Endothelial cell of umbilical vein (primary cell): ENCODE measurements at regions not wholly inside any gene's neighbourhood (a gene's known extent, or its start where the extent isn't known, plus 50 kb on each side); places are given as distances from the start of the nearest gene placed in this dataset.

Experiments
- BruUV-seq: library from RNA; stranded (reverse); fragments of 400-500 nt; replicated peaks from 2 replicates; lab custom pipeline; 2021; lab: Mats Ljungman, UMichigan
- CTCF ChIA-PET: fragments of 300-600, 350-600 bp; sonication (Branson Sonifier 250); formaldehyde crosslinking; loops from one replicate; lab custom pipeline; 2021; ENCODE audit warnings: antibody characterized with exemption, inconsistent platforms; lab: Charles Lee
- POLR2A ChIA-PET: fragments of 300-600, 350-600 bp; sonication (Branson Sonifier 250); formaldehyde crosslinking; loops from one replicate; lab custom pipeline; 2021; ENCODE audit warnings: antibody characterized with exemption, inconsistent platforms; lab: Charles Lee
- DNase-seq: peaks from one replicate; pipeline ENCODE4 v3.0.0-alpha.2; 2011; ENCODE audit warnings: low read depth, low spot score
- FAIRE-seq: peaks from 2 replicates; lab custom pipeline; 2011; peaks lifted over from hg19 to GRCh38; lab: Jason Lieb, UNC
- H2AFZ ChIP-seq: 2 replicates; pipeline ENCODE4 v1.6.0; 2012; ENCODE audit warnings: low read depth, low read length, control low read depth, inconsistent platforms
- H3K27ac ChIP-seq: 2 replicates; pipeline ENCODE4 v1.5.1; 2011; ENCODE audit warnings: low read depth, mild to moderate bottlenecking, control low read depth, low read length, moderate library complexity; ENCODE audit not compliant: insufficient read depth
- H3K27me3 ChIP-seq, 2 experiments: 2 replicates each; pipeline versions ENCODE4 v1.6.0 to v1.6.1; 2011; ENCODE audit warnings: low read length in 2 of 2, mixed read lengths in 1 of 2; ENCODE audit not compliant: control insufficient read depth in 2 of 2, insufficient read depth in 2 of 2
- H3K36me3 ChIP-seq, 2 experiments: 2 replicates in 1 of 2; 3 replicates in 1 of 2; pipeline ENCODE4 v1.5.1; 2011; ENCODE audit warnings: low read length in 2 of 2, mild to moderate bottlenecking in 1 of 2, moderate library complexity in 1 of 2; ENCODE audit not compliant: control insufficient read depth in 2 of 2, insufficient read depth in 2 of 2; ENCODE audit errors: extremely low read depth in 1 of 2
- H3K4me1 ChIP-seq: 3 replicates; pipeline ENCODE4 v1.5.1; 2011; ENCODE audit warnings: mild to moderate bottlenecking, low read length; ENCODE audit not compliant: control insufficient read depth, insufficient read depth; ENCODE audit errors: extremely low read depth
- H3K4me2 ChIP-seq: 2 replicates; pipeline ENCODE4 v1.6.1; 2011; ENCODE audit warnings: low read length, control low read depth, mixed read lengths; ENCODE audit not compliant: insufficient read depth
- H3K4me3 ChIP-seq, 3 experiments: fragments of 200-600 bp in 1 of 3; sonication (generic), shearing (Covaris generic) in 1 of 3; replicated peaks in 1 of 3; 2 replicates each; pipeline ENCODE4 v1.5.1; 2011 to 2016; ENCODE audit warnings: control low read depth in 3 of 3, low read length in 3 of 3, mild to moderate bottlenecking in 2 of 3, inconsistent platforms in 1 of 3, low read depth in 1 of 3, moderate library complexity in 1 of 3; ENCODE audit not compliant: insufficient read depth in 1 of 3
- H3K79me2 ChIP-seq: 2 replicates; pipeline ENCODE4 v1.6.0; 2012; ENCODE audit warnings: low read length, inconsistent platforms; ENCODE audit not compliant: control insufficient read depth, insufficient read depth
- H3K9ac ChIP-seq: replicated peaks from 2 replicates; pipeline ENCODE3; 2011; ENCODE audit warnings: low read length, control low read depth; ENCODE audit not compliant: insufficient read depth; ENCODE audit errors: extremely low read depth
- H3K9me1 ChIP-seq: replicated peaks from 3 replicates; pipeline ENCODE4 v1.6.0; 2011; ENCODE audit warnings: mild to moderate bottlenecking, low read length; ENCODE audit not compliant: control insufficient read depth, insufficient read depth; ENCODE audit errors: extremely low read depth
- H3K9me3 ChIP-seq: replicated peaks from 2 replicates; pipeline ENCODE4 v1.5.1; 2012; ENCODE audit warnings: low read length, inconsistent platforms; ENCODE audit not compliant: control insufficient read depth, insufficient read depth
- H4K20me1 ChIP-seq: replicated peaks from 2 replicates; pipeline ENCODE3; 2011; ENCODE audit warnings: mild to moderate bottlenecking, low read length; ENCODE audit not compliant: control insufficient read depth, insufficient read depth; ENCODE audit errors: extremely low read depth
- FOS ChIP-seq: IDR thresholded peaks from 2 replicates; pipeline ENCODE4 v1.6.1; 2011; ENCODE audit warnings: mild to moderate bottlenecking, low read length, moderate library complexity, borderline replicate concordance; ENCODE audit not compliant: insufficient read depth
- GATA2 ChIP-seq: IDR thresholded peaks from 2 replicates; pipeline ENCODE4 v1.7.0; 2011; ENCODE audit warnings: low read depth, mild to moderate bottlenecking, moderate library complexity, mixed read lengths, low read length; ENCODE audit not compliant: insufficient read length, insufficient read depth
- JUN ChIP-seq: IDR thresholded peaks from 2 replicates; pipeline ENCODE4 v1.6.1; 2011; ENCODE audit warnings: borderline replicate concordance, low read depth; ENCODE audit not compliant: insufficient read length, insufficient read depth
- MYC ChIP-seq: IDR thresholded peaks from one replicate; pipeline ENCODE4 v1.6.1; 2011; ENCODE audit warnings: mild to moderate bottlenecking, low read depth, low read length
- POLR2AphosphoS5 ChIP-seq: IDR thresholded peaks from 2 replicates; pipeline ENCODE4 v1.6.1; 2012; ENCODE audit warnings: low read depth, mild to moderate bottlenecking, control low read depth, low read length, moderate library complexity; ENCODE audit not compliant: insufficient read depth
- dilution Hi-C: fragments of 300-500 bp; cut with MboI; formaldehyde crosslinking; loops from one replicate; pipeline ENCODE4 v1.15.0; 2019; ENCODE audit warnings: low sequenced_read_pairs; ENCODE audit not compliant: extremely low pct_ligation_motif_present
- intact Hi-C: fragments of 100-400 bp; cut with micrococcal nuclease; formaldehyde crosslinking; loops from one replicate; pipeline ENCODE4 v1.10.0; 2022
- TF ChIP-seq, protein P1 (sequence below): IDR thresholded peaks from 2 replicates; pipeline ENCODE4 v1.6.1; 2011; ENCODE audit not compliant: insufficient read depth, insufficient read length
- TF ChIP-seq, protein P2 (sequence below), 2 donors: IDR thresholded peaks; 1 replicate in 1 of 2; 2 replicates in 1 of 2; pipeline ENCODE4 v1.5.1; 2011; ENCODE audit warnings: low read length in 2 of 2, mild to moderate bottlenecking in 2 of 2, moderate library complexity in 2 of 2, control low read depth in 1 of 2, inconsistent platforms in 1 of 2, low read depth in 1 of 2; ENCODE audit not compliant: insufficient read depth in 1 of 2; ENCODE audit errors: extremely low read depth in 1 of 2

DNA sequence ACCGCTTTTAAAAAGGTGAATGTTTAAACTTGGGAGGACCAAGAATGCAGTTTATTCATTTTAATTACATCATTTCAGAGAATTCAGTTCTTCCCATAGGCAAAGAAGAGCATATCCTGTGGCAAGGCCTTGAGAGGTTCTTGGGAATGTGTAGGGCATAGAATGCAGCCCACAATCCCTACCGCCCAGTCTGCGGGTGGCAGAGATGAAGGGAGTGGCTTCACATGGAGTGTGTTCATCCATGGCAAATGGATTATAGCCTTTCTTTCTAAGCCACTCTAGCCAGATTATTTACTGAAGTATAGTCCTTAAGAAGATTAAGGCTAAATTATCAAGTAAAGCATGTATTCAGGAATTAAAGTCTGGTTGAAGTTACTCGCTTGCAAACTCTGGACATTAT lies 97.4 kb downstream of the TSPAN8 start:
- no peak overlapping the region for H3K4me2 ChIP-seq
- H3K9ac ChIP-seq, result no peak overlapping the region
- no peaks in the 10 kb centered on the region for H3K36me3 ChIP-seq
- no peaks in the 10 kb centered on the region for H4K20me1 ChIP-seq
- CTCF ChIA-PET, result no interaction called here
- H3K79me2 ChIP-seq, result no peaks in the 10 kb centered on the region
- FAIRE-seq (no peak), DNase-seq (no peak)
- dilution Hi-C loops (no loop called here), intact Hi-C loops (no loop called here)
- TF ChIP-seq POLR2AphosphoS5, result no peak
- no peak for TF ChIP-seq GATA2
- TF ChIP-seq, protein P1, sequence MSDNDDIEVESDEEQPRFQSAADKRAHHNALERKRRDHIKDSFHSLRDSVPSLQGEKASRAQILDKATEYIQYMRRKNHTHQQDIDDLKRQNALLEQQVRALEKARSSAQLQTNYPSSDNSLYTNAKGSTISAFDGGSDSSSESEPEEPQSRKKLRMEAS, result no peak
- TF ChIP-seq FOS, result no peak
- no peak for TF ChIP-seq JUN
- TF ChIP-seq, protein P2, sequence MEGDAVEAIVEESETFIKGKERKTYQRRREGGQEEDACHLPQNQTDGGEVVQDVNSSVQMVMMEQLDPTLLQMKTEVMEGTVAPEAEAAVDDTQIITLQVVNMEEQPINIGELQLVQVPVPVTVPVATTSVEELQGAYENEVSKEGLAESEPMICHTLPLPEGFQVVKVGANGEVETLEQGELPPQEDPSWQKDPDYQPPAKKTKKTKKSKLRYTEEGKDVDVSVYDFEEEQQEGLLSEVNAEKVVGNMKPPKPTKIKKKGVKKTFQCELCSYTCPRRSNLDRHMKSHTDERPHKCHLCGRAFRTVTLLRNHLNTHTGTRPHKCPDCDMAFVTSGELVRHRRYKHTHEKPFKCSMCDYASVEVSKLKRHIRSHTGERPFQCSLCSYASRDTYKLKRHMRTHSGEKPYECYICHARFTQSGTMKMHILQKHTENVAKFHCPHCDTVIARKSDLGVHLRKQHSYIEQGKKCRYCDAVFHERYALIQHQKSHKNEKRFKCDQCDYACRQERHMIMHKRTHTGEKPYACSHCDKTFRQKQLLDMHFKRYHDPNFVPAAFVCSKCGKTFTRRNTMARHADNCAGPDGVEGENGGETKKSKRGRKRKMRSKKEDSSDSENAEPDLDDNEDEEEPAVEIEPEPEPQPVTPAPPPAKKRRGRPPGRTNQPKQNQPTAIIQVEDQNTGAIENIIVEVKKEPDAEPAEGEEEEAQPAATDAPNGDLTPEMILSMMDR (IDR thresholded peaks at IDR 0.05; ENCODE audit: extremely low read depth in 1 of 2, insufficient read depth in 1 of 2, low read depth in 1 of 2, low read length in 2 of 2), result no peak
- no peaks in the 10 kb centered on the region for H3K9me3 ChIP-seq
- no peak overlapping the region for H3K4me3 ChIP-seq
- H3K27ac ChIP-seq, result no peak overlapping the region
- no peaks in the 10 kb centered on the region for H3K27me3 ChIP-seq
- H2AFZ ChIP-seq, result no peak overlapping the region
- no peaks in the 10 kb centered on the region for H3K4me1 ChIP-seq
- no TSS peak for BruUV-seq
- no peaks in the 10 kb centered on the region for H3K9me1 ChIP-seq
- POLR2A ChIA-PET, result no interaction called here

DNA sequence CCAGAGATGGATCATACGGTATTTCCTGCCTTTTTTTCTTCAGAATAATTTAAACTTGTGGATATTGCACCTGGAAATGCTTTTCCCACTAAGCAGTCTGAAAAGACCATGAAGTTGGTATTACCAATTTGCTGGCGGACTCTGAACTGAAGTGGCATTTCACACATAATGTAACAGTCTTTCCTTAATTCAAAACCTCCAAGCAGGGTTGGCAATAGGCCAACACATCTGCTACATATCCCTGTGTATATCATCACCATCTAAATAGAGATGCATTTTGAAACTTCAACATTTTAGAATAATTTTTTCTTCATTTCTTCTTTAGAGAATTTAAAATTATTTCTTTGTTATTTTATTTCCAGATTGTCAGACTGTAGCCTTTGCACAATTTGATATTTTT lies 100.5 kb downstream of the TSPAN8 start:
- CTCF ChIA-PET, result no interaction called here
- BruUV-seq, result no TSS peak
- no peaks in the 10 kb centered on the region for H3K79me2 ChIP-seq
- FAIRE-seq, result no peak
- no peak overlapping the region for H3K9ac ChIP-seq
- H3K27me3 ChIP-seq, result no peaks in the 10 kb centered on the region
- no peaks in the 10 kb centered on the region for H3K4me1 ChIP-seq
- no peaks in the 10 kb centered on the region for H3K9me1 ChIP-seq
- H4K20me1 ChIP-seq, result no peaks in the 10 kb centered on the region
- DNase-seq, result no peak
- intact Hi-C loops (no loop called here), dilution Hi-C loops (no loop called here)
- no peak for TF ChIP-seq MYC
- TF ChIP-seq GATA2, result no peak
- POLR2A ChIA-PET, result no interaction called here
- H2AFZ ChIP-seq, result no peak overlapping the region
- H3K4me3 ChIP-seq, result no peak overlapping the region
- H3K36me3 ChIP-seq, result no peaks in the 10 kb centered on the region
- H3K27ac ChIP-seq, result no peak overlapping the region
- H3K4me2 ChIP-seq, result no peak overlapping the region
- no peaks in the 10 kb centered on the region for H3K9me3 ChIP-seq
